ENCODE measurements at regions not wholly inside any gene's neighbourhood (a gene's known extent, or its start where the extent isn't known, plus 50 kb on each side); places are given as distances from the start of the nearest gene placed in this dataset.

DNA sequence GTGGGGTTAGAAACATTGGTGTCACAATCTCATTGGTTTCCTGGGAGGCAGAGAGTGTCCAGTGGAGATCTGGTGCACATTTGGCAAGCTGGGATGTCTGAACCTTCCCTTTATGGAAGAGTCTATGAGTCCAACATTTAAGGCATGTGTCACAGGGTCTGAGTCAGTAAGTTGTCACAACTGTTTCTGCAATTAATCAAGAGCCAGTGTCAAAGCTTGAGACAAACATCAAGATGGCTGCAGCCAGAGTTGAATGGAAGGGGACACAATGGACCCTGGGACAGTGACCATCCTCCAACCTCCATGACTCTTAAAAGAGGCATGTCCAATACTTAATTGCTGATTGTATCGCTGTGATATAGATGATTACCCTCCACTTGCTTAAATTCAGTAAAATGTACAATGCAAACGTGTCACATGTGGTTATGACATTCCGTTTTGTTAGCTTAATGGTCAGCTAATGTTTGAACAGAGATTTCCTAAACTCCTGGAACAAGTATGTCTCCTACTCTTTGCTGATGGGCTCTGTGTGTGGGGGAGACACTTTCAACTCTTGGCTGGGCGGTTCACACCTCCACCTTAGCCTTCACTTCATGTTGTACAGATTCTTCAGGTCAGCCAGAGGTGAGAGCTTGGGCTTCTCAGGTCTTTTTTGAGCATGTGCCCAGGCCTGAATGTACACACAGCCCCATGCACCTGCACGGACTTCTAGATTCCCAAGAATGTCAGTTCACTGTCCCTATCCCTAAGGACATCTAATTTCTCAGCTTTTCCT lies 79.9 kb upstream of the PRR23E start:
- DNase-seq, result no peak

DNA sequence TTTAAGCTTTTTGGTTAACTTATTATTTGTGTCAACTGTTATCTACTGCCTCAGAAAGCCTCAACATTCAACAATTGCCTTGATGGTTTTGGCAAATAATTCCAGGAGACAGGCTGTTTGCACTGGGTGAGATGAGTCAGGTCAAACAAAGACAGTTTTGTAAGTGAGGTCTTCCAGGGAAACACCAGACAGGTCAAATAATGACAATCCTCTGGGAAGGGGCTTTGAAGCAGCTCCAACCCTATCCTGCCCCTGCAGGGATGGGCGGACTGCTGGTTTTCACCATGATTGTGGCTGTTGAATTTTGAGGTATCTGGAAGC lies 79.4 kb upstream of the PRR23E start:
- DNase-seq, result no peak

DNA sequence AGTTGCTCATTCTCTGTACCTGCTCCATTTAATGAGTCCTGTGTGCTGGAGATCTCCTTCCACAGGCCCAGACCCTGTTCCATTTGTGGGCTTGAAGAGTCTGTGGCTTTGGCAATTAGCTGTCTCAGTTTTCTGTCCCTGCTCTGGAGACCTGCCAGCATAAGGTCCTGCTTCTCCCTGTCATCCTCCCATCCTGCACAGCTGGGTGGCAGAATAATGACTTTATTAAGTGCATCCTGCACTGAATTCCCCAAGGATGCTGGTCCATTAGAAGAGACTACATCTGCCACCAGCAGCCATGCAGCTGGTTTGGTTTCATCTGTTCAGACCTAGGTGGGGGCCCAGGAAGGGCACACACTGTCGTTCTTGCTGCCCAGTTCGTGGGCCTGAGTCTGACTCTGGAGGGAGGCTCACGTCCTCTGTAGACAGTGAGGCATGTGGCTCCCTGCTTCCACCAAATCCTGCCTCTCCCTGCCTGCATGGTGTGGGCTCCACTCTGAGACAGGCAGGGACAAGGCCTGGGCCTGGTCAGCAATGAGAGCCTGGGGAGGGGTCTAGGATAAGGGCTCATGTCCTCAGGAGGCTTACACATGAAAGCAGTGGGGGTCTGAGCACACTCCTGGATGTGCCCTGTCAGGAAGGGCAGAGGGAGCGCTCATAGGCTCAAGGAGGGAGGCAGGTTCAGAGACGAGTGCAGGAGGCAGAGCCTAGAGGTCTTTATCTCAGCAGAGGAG lies 78.4 kb upstream of the PRR23E start:
- no peak for DNase-seq

DNA sequence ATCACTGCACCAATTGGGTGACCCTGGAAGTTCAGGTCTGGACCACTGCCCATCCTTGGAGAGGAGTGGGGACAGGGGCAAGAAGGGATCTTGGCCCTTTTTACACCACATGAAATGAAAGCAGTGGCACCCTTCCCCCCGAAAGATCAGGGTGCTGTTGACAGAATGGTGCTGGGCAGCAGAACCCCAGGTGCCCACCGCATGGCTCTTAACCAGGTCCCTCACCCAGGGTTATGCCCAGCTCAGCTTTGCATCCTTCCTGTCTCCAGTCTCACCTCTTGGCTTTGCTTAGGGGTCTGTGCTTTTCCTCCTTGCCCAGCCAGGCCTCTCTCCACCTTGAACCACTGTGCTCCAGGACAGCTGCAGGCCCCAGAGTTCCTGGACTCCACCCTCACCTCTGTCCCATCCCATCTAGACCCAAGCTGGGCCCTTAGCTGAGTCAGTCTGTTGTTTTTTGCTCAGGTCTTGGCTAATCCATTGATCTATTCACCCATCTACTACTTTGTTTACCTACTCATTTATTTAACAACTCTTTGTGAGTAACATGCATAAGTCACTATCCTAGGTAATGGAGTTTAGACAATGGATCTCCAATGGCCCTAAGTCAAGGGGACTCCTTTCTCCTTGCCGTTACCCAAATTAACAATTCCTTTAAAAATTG lies 77.1 kb upstream of the PRR23E start:
- DNase-seq, result no peak

DNA sequence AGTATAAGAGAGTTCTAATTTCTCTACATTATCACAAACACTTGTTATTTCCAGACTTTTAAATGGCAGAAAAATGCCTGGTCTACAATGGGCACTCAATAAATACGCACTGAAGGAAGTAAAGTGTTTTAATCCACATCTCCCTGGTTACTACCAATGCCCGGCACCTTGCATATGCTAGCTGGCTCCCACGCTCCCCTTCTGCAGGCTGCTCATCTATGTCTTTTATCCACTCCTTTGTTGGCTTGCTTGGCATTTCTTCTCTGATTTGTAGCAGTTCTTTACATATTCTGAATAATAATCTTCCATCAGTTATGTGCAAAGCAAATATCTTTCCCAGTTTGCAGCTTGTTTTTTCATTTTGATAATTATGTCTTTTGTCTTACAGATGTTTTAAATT lies 74.6 kb upstream of the PRR23E start:
- no peak for DNase-seq

DNA sequence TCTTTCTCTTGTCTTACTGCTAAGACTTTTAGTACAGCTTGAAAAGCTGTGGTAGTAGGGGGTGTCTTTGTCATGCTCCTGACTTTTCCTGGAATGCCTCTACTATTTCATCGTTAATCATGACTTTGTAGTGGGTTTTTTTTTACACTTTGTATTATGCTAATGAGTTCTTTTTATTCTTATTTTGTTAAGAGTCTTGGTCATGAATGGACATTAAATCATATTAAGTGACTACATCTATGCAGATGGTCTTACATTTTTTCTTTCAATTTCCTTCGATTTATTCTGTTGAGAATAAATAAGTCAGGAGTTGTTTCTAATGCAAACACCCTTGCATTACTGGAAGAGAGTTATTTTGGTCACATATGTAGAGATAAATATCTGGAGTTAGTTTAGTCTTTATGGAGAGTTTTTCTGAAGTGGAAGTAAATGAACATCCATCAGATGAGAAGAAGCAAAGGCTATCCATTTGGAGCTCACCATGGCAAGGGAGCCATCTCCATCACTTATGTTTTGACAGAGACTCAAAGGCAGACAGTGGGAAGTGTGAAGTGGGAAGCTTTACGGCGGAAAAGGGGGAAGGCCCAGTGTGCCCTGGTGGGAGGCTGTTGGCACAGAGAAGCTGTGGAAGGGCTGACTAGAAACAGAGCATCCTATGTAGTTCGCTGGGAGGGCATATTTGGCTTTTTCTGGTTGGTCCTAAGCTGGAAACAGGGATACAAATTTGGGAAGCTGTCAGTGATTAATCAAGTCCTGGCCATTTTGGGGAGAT lies 73.1 kb upstream of the PRR23E start:
- DNase-seq, result no peak

DNA sequence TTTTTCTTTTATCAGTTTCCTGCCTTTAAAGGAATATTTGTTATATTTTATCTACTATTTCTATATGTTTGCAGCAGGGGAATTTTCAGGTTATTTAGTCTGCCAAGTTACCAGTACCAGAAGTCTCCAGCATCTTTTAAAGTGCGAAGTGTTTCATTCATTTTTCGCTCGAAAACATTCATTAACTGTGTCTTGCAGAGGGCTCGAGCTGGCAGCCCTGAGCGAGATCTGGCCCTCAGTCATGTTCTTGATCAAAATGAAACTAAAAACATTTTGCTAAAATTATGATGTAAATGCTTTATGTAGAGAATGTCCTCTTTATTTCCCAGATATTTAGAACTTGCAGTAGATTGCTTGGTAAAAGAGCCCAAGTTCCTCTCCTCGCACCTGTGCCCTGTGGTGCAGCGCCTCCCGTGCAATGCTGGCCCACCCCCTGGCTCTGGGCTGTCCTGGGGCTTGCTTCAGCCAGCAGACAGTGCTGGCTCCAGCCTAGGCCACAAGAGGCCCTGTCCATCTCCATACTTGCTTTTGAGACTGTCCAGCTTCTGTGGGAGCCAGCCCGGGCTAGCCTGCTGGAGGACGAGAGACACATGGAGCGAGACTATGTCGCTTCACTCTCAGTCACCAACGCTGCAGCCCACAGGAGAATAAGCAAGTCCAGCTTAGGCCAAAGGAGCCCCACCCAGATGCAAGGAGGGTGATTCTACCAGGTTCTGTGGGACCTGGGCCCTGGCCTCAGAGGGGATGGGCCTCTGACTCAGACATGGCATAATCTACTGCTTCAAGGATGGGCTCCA lies 71.9 kb upstream of the PRR23E start:
- DNase-seq, result no peak

DNA sequence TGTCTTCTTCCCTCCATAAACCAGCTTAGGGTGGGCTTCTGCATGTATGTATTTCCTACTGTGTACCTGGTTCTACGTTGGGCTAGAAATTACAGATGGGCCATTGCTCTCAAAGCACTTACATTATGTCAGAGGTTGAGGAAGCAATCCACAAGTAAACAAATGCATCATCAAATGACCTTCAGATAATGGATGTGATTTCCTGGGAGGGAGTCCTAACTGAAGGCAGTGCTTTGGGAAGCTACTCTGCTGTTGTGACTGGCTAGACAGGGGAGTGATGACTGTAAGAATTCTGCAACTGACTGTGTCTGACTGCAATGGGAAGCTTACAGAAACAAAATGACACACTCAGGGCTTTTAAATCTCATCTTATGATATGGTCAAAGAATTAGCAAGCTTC lies 71.0 kb upstream of the PRR23E start:
- no peak for DNase-seq

DNA sequence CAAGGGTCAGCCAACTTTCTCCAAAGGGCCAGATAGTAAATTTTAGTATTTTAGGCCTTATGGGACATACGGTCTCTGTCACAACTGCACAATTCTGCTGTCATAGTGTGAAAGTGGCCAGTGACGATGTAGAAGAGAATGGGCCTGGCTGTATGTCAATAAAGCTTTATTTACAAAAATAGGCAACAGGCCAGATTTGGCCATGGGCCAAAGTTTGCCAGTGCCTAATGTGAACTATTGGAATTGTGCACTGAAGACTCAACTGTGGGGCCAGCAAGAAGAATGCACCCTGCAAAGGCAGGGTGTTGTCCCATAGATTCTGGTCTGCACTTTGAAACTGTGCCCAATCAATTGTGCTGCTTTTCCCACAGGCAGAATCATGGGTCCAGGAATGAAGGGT lies 69.4 kb upstream of the PRR23E start:
- DNase-seq, result no peak

DNA sequence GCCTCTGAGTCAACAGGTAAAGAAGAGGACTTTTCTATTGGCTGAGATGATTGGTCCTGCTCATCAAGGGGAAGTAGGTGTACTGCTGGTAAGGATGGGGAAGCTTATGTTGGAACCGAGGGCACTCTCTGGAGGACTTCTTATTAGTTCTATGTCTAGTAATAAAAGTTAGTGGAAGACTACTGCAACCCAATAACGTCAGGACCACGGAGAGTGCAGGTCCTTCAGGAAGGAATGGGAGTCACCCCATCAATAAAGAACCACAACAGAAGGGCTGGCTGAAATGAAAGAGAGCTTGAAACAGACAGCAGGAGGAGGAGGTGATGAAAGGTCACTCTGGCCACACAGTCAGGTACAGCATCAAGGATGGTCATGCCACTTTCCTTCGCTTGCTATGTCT lies 68.8 kb upstream of the PRR23E start:
- no peak for DNase-seq

DNA sequence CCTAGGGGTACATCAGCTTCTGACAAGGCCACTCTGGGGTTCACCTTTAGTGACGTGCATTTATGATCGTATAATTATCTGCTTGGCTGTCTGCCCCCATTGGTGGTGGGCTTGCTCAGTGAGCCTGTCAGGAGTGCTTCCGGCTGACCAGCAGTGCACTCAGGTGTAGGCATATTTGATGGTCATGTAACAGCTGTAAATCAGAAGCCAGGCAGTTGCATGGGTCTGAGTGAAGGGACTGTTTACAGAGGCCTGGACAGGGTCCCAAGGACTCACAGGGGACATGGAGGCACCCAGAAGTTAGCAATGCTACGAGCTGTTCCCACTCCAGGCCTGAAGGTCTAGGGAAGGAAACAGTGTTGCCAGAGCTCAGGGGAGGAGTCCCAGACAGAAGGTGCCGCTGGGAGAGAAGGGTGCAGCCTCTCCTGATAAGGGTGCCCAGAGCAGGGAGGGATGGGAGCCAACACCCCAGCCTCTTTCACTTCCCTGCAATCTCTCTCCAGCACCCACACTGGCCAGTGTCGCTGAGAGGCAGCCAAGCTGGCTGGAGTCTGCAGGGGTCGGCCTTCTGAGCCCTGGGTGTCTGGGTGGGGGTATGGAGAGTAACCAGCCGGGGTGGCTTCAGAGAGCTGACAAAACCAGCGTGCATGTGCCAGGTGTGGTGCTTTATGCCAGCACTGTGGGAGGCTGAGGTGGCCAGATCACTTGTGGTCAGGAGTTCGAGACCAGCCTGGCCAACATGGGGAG lies 61.3 kb upstream of the PRR23E start:
- DNase-seq, result no peak

DNA sequence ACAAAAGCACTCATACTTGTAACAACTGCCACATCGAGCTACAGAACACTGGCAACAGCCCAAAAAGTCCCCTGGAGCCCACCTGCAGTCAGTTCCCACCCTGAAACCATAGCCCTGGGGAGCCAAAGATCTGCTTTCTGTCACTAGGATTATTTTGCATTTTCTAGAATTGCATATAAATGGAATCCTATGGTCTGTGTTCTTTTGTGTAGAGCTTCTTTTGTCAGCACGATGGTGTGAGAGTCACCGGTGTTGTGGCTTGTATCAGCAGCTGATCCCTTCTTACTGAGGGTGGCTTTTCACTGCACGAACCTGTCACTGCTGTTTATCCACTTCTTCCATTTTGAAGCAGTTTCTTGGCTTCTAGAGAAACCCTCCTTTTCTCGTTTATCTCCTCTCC lies 60.1 kb upstream of the PRR23E start:
- no peak for DNase-seq

DNA sequence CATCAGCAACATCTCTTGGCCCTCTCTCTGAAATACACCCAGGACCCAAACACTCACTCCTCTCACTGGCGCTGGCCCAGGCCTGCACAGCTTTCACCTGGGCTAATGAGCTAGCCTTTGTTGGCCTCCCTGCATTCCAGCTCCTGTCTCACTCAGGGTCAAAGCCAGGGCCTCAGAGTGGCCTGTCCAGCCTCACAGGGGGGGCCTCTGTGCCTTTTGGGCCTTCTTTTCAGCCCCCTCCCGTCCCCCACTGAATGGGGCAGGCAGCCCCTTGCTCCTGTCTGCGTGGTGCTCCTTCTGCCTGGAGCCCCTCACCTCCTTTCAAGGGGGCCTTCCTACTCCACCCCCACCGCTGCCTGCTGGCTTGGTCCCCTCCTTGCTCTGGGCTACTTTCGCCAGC lies 59.0 kb upstream of the PRR23E start:
- no peak for DNase-seq

DNA sequence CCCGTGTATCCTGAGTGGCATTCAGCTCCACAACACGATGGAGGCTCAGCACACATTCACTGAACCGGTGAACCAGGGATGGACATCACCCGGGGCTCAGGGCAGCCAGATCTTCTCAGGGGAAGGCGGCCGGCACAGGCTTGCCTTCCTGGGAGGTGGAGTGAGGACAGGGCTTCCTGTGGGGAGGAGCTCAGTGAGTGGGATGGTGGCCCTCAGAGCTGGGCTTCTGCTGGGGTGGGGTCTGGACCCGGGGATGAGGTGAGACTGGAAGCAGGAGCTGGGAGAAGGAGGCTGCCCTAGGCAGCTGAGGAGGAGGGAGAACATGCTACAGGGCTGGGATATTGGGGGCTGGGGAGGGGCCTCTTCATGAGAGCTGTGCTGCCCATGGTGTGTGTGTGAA lies 58.5 kb upstream of the PRR23E start:
- DNase-seq, result no peak

DNA sequence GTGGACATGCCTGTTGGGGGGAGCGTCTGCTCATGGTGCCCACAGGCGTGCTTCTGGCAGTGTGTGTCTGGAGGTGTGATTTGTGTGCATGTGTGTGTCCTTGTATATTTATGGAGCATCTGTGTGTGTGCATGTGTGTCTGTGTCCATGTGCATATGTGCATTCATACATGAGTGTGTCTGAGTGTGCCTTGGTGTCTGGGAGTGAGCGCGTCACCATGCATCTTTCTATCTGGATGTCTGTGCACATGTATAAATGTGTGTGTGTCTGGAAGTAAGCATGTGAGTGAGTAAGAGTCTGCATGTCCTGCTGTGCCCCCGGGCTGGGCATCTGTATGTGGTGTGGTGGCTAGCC lies 58.1 kb upstream of the PRR23E start:
- DNase-seq, result no peak

DNA sequence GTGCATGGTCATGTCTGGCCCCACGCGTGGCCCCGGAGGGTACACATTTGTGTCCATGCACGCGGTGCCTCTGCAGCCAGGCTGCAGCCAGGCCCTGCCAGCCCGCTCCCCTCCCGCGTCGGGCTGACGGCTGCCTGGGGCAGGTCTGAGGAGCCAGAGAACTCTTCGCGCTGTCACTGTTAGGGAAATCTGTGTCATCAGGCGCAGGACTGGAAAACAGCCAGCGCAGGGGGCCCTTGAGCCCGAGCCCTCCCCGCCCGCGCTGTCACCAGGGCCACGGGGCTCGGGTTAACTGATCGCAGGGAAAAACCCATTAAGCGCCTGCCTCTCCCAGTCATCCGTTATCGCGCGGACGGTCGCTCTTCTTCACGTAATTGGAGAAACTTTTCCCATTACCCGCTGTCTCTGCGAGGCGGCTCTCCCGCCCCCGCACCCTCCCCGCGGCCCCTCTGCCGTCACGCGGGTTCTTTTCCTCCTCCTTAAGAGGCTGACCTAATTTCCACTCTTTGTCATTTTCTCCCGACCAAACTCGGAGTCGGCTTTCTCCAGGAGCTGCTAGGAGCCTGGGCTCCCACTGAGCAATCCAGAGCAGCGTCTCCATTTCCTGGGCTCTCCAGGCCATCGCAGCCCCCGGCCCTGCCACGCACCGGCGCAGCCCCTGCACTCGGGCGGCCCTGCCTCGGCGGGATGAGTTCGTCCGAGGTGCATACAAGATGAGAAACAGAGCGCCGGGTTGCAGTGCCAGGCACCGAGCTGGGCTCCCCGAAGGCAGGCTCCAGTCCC lies 57.5 kb upstream of the PRR23E start:
- DNase-seq, result peak; percentile 49

DNA sequence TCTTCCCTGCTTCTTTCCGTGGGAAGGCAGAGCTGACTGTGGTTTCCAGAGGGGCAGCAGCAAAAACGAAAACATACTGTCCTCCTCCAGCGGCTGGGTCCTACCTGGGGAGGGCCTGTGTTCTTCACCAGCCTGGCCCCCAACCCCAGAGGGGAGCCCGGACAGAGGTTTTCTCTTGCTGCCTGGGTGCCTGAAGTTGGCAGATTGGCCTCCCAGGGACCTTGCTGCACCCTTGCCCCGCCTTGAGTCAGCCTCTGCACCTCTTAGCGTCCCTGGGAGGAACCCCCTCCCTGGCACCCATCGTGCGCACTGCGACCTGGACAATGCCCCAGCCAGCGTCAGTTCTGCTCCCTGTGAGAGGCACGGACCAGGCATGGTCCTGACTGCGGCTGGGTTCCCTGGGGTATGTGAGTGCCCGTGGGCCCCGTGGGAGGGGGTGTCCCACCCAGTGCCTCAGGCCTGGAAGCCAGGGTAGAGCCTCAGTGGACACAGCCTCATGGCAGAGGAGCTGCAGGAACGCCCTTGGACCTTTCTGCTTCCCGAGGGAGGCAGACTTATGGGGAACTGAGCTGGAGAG lies 56.8 kb upstream of the PRR23E start:
- no peak for DNase-seq

DNA sequence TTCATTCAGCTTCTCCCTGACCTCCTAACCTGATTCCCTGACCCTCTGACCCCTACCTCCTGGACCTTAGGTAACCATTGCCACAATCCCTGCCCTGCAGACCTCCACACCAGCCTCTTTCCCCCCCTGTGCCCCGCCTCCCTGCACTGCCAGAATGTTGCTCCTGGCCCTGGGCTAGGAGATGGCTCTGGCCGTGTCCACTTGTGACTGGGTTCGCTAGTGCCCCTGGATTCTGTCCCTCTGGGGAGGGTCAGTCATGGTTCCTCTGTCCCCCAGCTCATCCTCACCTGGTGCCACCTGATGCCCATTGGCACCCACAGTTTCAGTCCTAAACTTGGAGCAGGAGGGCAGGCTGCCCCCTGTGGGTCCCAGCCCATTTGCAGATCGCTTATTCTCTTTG lies 56.2 kb upstream of the PRR23E start:
- no peak for DNase-seq

DNA sequence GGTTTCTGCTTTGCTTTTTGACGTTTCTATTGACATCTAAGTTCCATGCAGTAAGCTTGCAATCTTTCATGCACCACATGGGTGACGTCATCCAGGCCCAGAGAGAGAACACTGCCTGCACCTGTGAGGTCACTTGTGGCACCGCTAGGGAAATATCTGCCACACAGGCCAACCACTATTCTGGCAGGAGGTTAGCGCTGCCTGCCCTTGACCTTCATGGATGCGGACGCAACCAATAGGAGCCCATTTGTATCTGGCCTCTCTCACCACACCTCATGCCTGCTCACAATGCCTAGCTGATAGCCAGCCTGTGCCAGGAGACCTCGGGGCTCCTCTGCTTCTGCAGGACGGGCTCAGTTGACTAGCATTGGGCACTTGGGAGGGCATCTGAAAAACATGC lies 55.8 kb upstream of the PRR23E start:
- DNase-seq, result no peak

DNA sequence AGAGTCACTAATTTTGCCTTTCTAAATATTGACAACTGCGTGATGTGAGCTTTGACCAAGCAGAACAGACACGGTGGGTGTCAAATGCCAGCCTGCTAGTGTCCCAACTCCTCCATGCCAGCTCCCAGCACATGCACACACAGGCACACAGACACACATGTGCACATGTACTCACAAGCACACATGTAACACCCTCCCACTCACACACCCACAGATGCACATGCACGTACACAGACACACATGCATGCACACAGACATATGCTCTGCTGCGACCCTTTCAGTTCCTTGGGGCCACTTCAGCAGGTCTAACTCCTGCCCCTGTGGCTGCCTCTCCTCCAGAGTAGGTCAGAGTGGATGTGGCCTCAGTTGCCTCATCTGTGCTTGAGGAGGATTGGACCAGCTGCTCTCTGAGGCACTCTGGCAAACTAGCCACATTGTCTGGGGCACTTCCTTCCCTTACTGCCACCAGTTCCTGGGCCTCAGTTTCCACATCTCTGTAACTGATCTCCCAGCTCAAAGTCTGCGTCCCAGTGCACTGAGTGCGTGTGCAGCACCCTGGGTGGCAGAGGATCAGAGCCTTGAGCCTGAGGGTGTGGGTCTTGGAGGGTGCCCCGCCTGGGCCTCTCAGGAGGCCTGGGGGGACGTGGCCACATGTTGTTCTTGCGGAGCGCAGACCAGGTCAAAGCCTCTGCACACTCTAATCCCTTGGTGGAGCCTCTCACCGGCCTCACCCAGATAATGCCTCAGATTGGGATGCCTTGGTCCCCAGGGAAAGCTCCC lies 55.0 kb upstream of the PRR23E start:
- no peak for DNase-seq

All from inflammatory macrophage treated with lipopolysaccharide for 4 hours (primary cell).